ENCODE measurements at regions not wholly inside any gene's neighbourhood (a gene's known extent, or its start where the extent isn't known, plus 50 kb on each side); places are given as distances from the start of the nearest gene placed in this dataset.

GRCh38 chr2:181312515-181312927 lies 144.7 kb upstream of the ITGA4 start:
- DNase-seq: no peak
- in situ Hi-C loops (cut with MboI; ENCODE audit: low pct_unique_long_range_greater_than_20kb, low sequenced_read_pairs): no loop called here

GRCh38 chr2:181313845-181314244 lies 143.3 kb upstream of the ITGA4 start:
- in situ Hi-C loops (cut with MboI; ENCODE audit: low pct_unique_long_range_greater_than_20kb, low sequenced_read_pairs): no loop called here
- DNase-seq: no peak

GRCh38 chr2:181314551-181314950 lies 142.6 kb upstream of the ITGA4 start:
- in situ Hi-C loops (cut with MboI; ENCODE audit: low pct_unique_long_range_greater_than_20kb, low sequenced_read_pairs): no loop called here

GRCh38 chr2:181317511-181317910 lies 139.7 kb upstream of the ITGA4 start:
- DNase-seq: no peak
- in situ Hi-C loops (cut with MboI; ENCODE audit: low pct_unique_long_range_greater_than_20kb, low sequenced_read_pairs): no loop called here

More at GRCh38 chr2:181314551-181314950, 142.6 kb upstream of the ITGA4 start:
- DNase-seq: no peak

- no peak for DNase-seq
- in situ Hi-C loops (cut with MboI; ENCODE audit: low pct_unique_long_range_greater_than_20kb, low sequenced_read_pairs): no loop called here
These were observed 138.5 kb upstream of the ITGA4 start for GRCh38 chr2:181318504-181319280.

- DNase-seq: no peak
- in situ Hi-C loops (cut with MboI; ENCODE audit: low pct_unique_long_range_greater_than_20kb, low sequenced_read_pairs): no loop called here
These were observed 137.9 kb upstream of the ITGA4 start for GRCh38 chr2:181319286-181319685.

GRCh38 chr2:181320638-181321037 lies 136.5 kb upstream of the ITGA4 start:
- in situ Hi-C loops (cut with MboI; ENCODE audit: low pct_unique_long_range_greater_than_20kb, low sequenced_read_pairs): no loop called here
- DNase-seq: no peak

- DNase-seq: no peak
- in situ Hi-C loops (cut with MboI; ENCODE audit: low pct_unique_long_range_greater_than_20kb, low sequenced_read_pairs): no loop called here
These were observed 132.3 kb upstream of the ITGA4 start for GRCh38 chr2:181324912-181325311.

- no peak for DNase-seq
- in situ Hi-C loops (cut with MboI; ENCODE audit: low pct_unique_long_range_greater_than_20kb, low sequenced_read_pairs): no loop called here
These were observed 130.5 kb upstream of the ITGA4 start for GRCh38 chr2:181326661-181327060.

- no peak for DNase-seq
- in situ Hi-C loops (cut with MboI; ENCODE audit: low pct_unique_long_range_greater_than_20kb, low sequenced_read_pairs): no loop called here
These were observed 126.9 kb upstream of the ITGA4 start for GRCh38 chr2:181330286-181330685.

GRCh38 chr2:181332044-181332605 lies 125.1 kb upstream of the ITGA4 start:
- no peak for DNase-seq
- in situ Hi-C loops (cut with MboI; ENCODE audit: low pct_unique_long_range_greater_than_20kb, low sequenced_read_pairs): no loop called here

- in situ Hi-C loops (cut with MboI; ENCODE audit: low pct_unique_long_range_greater_than_20kb, low sequenced_read_pairs): no loop called here
- no peak for DNase-seq
These were observed 122.9 kb upstream of the ITGA4 start for GRCh38 chr2:181334158-181334826.

- no peak for DNase-seq
- in situ Hi-C loops (cut with MboI; ENCODE audit: low pct_unique_long_range_greater_than_20kb, low sequenced_read_pairs): no loop called here
These were observed 116.3 kb upstream of the ITGA4 start for GRCh38 chr2:181340891-181341290.

GRCh38 chr2:181341855-181342600 lies 115.2 kb upstream of the ITGA4 start:
- in situ Hi-C loops (cut with MboI; ENCODE audit: low pct_unique_long_range_greater_than_20kb, low sequenced_read_pairs): no loop called here
- DNase-seq: no peak

GRCh38 chr2:181348107-181348837 lies 108.9 kb upstream of the ITGA4 start:
- in situ Hi-C loops (cut with MboI; ENCODE audit: low pct_unique_long_range_greater_than_20kb, low sequenced_read_pairs): no loop called here
- peak; percentile 25 for DNase-seq

- peak; percentile 69 for DNase-seq
- in situ Hi-C loops (cut with MboI; ENCODE audit: low pct_unique_long_range_greater_than_20kb, low sequenced_read_pairs): no loop called here
These were observed 105.0 kb upstream of the ITGA4 start for GRCh38 chr2:181352158-181352557.

- in situ Hi-C loops (cut with MboI; ENCODE audit: low pct_unique_long_range_greater_than_20kb, low sequenced_read_pairs): no loop called here
- no peak for DNase-seq
These were observed 102.6 kb upstream of the ITGA4 start for GRCh38 chr2:181354626-181355025.

GRCh38 chr2:181356526-181357130 lies 100.6 kb upstream of the ITGA4 start:
- in situ Hi-C loops (cut with MboI; ENCODE audit: low pct_unique_long_range_greater_than_20kb, low sequenced_read_pairs): no loop called here
- DNase-seq: no peak

GRCh38 chr2:181357979-181358378 lies 99.2 kb upstream of the ITGA4 start:
- DNase-seq: no peak
- in situ Hi-C loops (cut with MboI; ENCODE audit: low pct_unique_long_range_greater_than_20kb, low sequenced_read_pairs): no loop called here
